SK-N-SH treated with all-trans-retinoic acid at 6 μM for 48 hours (cell line): ENCODE measurements at regions not wholly inside any gene's neighbourhood (a gene's known extent, or its start where the extent isn't known, plus 50 kb on each side); places are given as distances from the start of the nearest gene placed in this dataset.

Experiments
- ATAC-seq: fragments of 200-7000 bp; cut with Tn5 transposase; 3 replicates; pipeline ENCODE4 v1.9.1; 2020; ENCODE audit warnings: mild to moderate bottlenecking, moderate library complexity
- BACH2 ChIP-seq: fragments of 250-450 bp; sonication (Bioruptor Pico); IDR thresholded peaks from 2 replicates; pipeline ENCODE4 v1.9.0; 2021; ENCODE audit warnings: mild to moderate bottlenecking, borderline replicate concordance
- CREB5 ChIP-seq: fragments of 250-450 bp; sonication (Bioruptor Pico); IDR thresholded peaks from 2 replicates; pipeline ENCODE4 v1.5.1; 2020; ENCODE audit warnings: low read depth, mild to moderate bottlenecking, moderate library complexity
- CSDC2 ChIP-seq: fragments of 250-450 bp; sonication (Bioruptor Pico); IDR thresholded peaks from 2 replicates; pipeline ENCODE4 v1.5.0; 2020; ENCODE audit warnings: mild to moderate bottlenecking, moderate library complexity
- OSR1 ChIP-seq: fragments of 250-450 bp; sonication (Bioruptor Pico); IDR thresholded peaks from 2 replicates; pipeline ENCODE4 v1.8.0; 2022; ENCODE audit warnings: moderate library complexity, mild to moderate bottlenecking, inconsistent platforms
- PATZ1 ChIP-seq: fragments of 250-450 bp; sonication (Bioruptor Pico); IDR thresholded peaks from 2 replicates; pipeline ENCODE4 v1.8.0; 2020; ENCODE audit warnings: mild to moderate bottlenecking, moderate library complexity, borderline replicate concordance
- POU6F1 ChIP-seq: fragments of 250-450 bp; sonication (Bioruptor Pico); IDR thresholded peaks from 2 replicates; pipeline ENCODE4 v1.8.0; 2021; ENCODE audit warnings: low read depth, mild to moderate bottlenecking, moderate library complexity, borderline replicate concordance
- SNAI2 ChIP-seq: fragments of 250-450 bp; sonication (Bioruptor Pico); IDR thresholded peaks from 2 replicates; pipeline ENCODE4 v1.5.0; 2020; ENCODE audit warnings: mild to moderate bottlenecking, moderate library complexity
- TSHZ2 ChIP-seq: fragments of 250-450 bp; sonication (Bioruptor Pico); IDR thresholded peaks from 2 replicates; pipeline ENCODE4 v1.5.0; 2020; ENCODE audit warnings: mild to moderate bottlenecking, moderate library complexity
- ZFP3 ChIP-seq: fragments of 250-450 bp; sonication (Bioruptor Pico); IDR thresholded peaks from 2 replicates; pipeline ENCODE4 v1.5.0; 2020; ENCODE audit warnings: mild to moderate bottlenecking, moderate library complexity
- ZFP30 ChIP-seq: fragments of 450-650 bp; formaldehyde crosslinking; IDR thresholded peaks from 2 replicates; pipeline ENCODE4 v1.5.0; 2022; ENCODE audit warnings: mild to moderate bottlenecking, moderate library complexity
- ZNF565 ChIP-seq: fragments of 450-650 bp; formaldehyde crosslinking; conservative IDR thresholded peaks from 2 replicates; pipeline ENCODE4 v1.5.0; 2020; ENCODE audit warnings: low read depth, mild to moderate bottlenecking, moderate library complexity
- ZNF70 ChIP-seq: fragments of 450-650 bp; formaldehyde crosslinking; IDR thresholded peaks from 2 replicates; pipeline ENCODE4 v1.5.0; 2020; ENCODE audit warnings: mild to moderate bottlenecking, moderate library complexity
- ZNF8 ChIP-seq: fragments of 450-650 bp; formaldehyde crosslinking; IDR thresholded peaks from 2 replicates; pipeline ENCODE4 v1.5.0; 2020; ENCODE audit warnings: mild to moderate bottlenecking, moderate library complexity

- no peak for TF ChIP-seq OSR1
These were observed 139.5 kb downstream of the TEX29 start (continued) for GRCh38 chr13:111459803-111460547.

GRCh38 chr13:111460548-111461444, 140.4 kb downstream of the TEX29 start:
- TF ChIP-seq TSHZ2 (no peak), ZFP3 (CRISPR knock-in tag) (no peak), ZNF565 (CRISPR knock-in tag) (no peak), CREB5 (no peak), SNAI2 (CRISPR knock-in tag) (no peak), POU6F1 (no peak), ZNF70 (no peak), CSDC2 (CRISPR knock-in tag) (no peak)
- ATAC-seq, result peak; percentile 90

GRCh38 chr13:111461445-111462149, 141.2 kb downstream of the TEX29 start:
- no peak for TF ChIP-seq CREB5
- TF ChIP-seq BACH2, result no peak
- TF ChIP-seq CSDC2 (CRISPR knock-in tag), result no peak
- TF ChIP-seq TSHZ2, result no peak
- no peak for ATAC-seq

- TF ChIP-seq ZFP30, result no peak
- TF ChIP-seq CREB5, result no peak
- TF ChIP-seq PATZ1 (CRISPR knock-in tag), result no peak
- TF ChIP-seq ZNF565 (CRISPR knock-in tag), result no peak
- no peak for TF ChIP-seq ZNF8
- TF ChIP-seq BACH2, result no peak
- ATAC-seq, result no peak
These were observed 141.9 kb downstream of the TEX29 start for GRCh38 chr13:111462221-111462764.
